Pancreas (tissue), 10 donors: ENCODE measurements at regions not wholly inside any gene's neighbourhood (a gene's known extent, or its start where the extent isn't known, plus 50 kb on each side); places are given as distances from the start of the nearest gene placed in this dataset.

Experiments used
- ATAC-seq, 4 donors: fragments of 200-7000 bp; cut with Tn5 transposase; one replicate each; pipeline versions ENCODE4 v1.8.0 to v1.9.1; 2020; ENCODE audit warnings: mild to moderate bottlenecking in 4 of 4, moderate library complexity in 4 of 4
- DNase-seq, 6 donors: peaks; one replicate each; pipeline ENCODE4 v3.0.0-alpha.2; 2020
- FAIRE-seq: peaks from 2 replicates; lab custom pipeline; 2012; peaks lifted over from hg19 to GRCh38; lab: Jason Lieb, UNC
- H3K27ac ChIP-seq, 4 donors: fragments of 200-600 bp; sonication (generic); 1 replicate in 3 of 4; 2 replicates in 1 of 4; pipeline versions ENCODE4 v1.5.0 to v1.8.0; 2020
- H3K27me3 ChIP-seq, 4 donors: fragments of 200-600 bp; one replicate each; pipeline ENCODE4 v1.8.0; 2021
- H3K36me3 ChIP-seq, 3 donors: fragments of 200-600 bp; sonication (generic) in 1 of 3; one replicate each; pipeline versions ENCODE4 v1.5.0 to v1.8.0; 2020 to 2021
- H3K4me1 ChIP-seq, 3 donors: fragments of 200-600 bp; one replicate each; pipeline ENCODE4 v1.8.0; 2021
- H3K4me3 ChIP-seq, 4 donors: fragments of 200-600 bp; sonication (generic) in 2 of 4; one replicate each; pipeline versions ENCODE4 v1.5.0 to v1.8.0; 2020 to 2021
- H3K9me3 ChIP-seq, 4 donors: fragments of 200-600 bp; one replicate each; pipeline ENCODE4 v1.8.0; 2021
- CTCF ChIP-seq, 4 donors: fragments of 200-600 bp; sonication (generic) in 3 of 4; IDR thresholded peaks; one replicate each; pipeline versions ENCODE4 v1.5.0 to v1.8.0; 2021; ENCODE audit warnings: antibody characterized with exemption in 4 of 4
- WGBS, 2 donors: extraction: QIAGEN DNeasy Blood & Tissue Kit; methylation state at CpG; one replicate each; pipeline ENCODE4 v1.1.7; 2013; 5-methylcytosine and 5-hydroxymethylcytosine counted together
- intact Hi-C, 3 donors: fragments of 100-400 bp; cut with DNase I; formaldehyde crosslinking; loops; one replicate each; pipeline versions ENCODE4 v1.11.1 to v1.14.2; 2022
- donor health status: healthy with polysubstance abuse.
- donor health status: DM: no; HTN: no; CAD: no; lungs with moderate emphysema.
- donor health status: DM: no; HTN: no; CAD: no.
- donor health status: control.
- donor health status: control.
- donor health status: Bipolar disorder and iron deficiency.
- donor health status: DM: yes; HTN: yes; CAD: no.
- donor health status: DM: no; HTN: no; CAD: no.
- donor health status: DM: no; HTN: no; CAD: no.
- donor health status: DM: yes; HTN: yes; CAD: no.

DNA sequence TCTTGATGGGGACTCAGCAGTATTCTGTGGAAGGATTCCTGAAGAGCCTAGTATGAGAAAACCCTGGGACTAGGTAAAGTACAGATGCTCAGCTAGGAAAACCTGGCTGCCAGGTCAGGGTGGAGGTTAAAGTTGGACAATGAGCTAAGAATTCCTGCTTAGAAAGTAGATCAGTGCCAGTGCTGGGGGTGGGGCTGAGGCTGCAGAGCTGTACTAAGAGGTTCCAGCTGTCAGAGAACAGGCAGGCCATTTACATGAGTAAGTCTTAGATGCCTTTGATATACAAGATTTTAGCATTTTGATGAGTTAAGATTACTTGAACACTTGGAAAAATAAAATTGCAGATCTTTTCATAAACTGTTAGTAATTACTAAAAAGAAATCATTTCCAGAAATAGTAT is 332.3 kb upstream of the NUDT12 start:
- TF ChIP-seq CTCF (IDR thresholded peaks at IDR 0.05), result no peak
- FAIRE-seq (no peak), ATAC-seq (no peak), DNase-seq (no peak)
- Histone ChIP-seq H3K9me3 (no peaks in the 10 kb centered on the region), H3K27ac (no peak overlapping the region), H3K36me3 (no peaks in the 10 kb centered on the region), H3K27me3 (no peaks in the 10 kb centered on the region), H3K4me3 (no peak overlapping the region), H3K4me1 (no peaks in the 10 kb centered on the region)
- intact Hi-C loops, result no loop called here

- H3K27ac ChIP-seq, result no peak overlapping the region
- H3K4me3 ChIP-seq, result no peak overlapping the region
- TF ChIP-seq CTCF (IDR thresholded peaks at IDR 0.05), result no peak
- no peaks in the 10 kb centered on the region for H3K9me3 ChIP-seq
- ATAC-seq, result no peak
- no peaks in the 10 kb centered on the region for H3K36me3 ChIP-seq
- no peaks in the 10 kb centered on the region for H3K4me1 ChIP-seq
- FAIRE-seq, result no peak
- H3K27me3 ChIP-seq, result no peaks in the 10 kb centered on the region
- WGBS, 2 donors, result 36 to 50% methylated on average over 2 of the region's 2 CpGs
- DNase-seq, result no peak
- intact Hi-C loops, result no loop called here
These were observed 328.6 kb upstream of the NUDT12 start for GRCh38 chr5:103891151-103891550.

DNA sequence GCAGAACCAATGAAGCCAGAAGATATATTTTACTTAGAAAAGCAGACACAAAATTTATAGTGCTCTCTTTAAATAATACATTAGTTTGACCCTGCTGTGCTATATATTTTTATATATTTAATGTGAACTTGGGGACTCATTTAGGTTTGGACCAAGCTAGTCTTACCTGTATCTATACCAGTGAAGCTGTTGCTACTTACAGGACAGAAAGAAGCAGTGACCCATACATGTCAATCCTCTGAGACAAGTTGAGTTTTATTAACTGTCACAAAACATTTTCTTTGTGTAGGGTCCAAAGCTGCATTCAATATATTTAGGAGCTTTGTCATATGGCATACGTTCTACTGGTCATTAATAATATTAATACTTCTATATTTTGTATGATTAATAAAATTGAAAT is 327.7 kb upstream of the NUDT12 start:
- H3K9me3 ChIP-seq, result no peaks in the 10 kb centered on the region
- WGBS, 2 donors, result 54 to 74% methylated on average over 1 of the region's 1 CpG
- TF ChIP-seq CTCF (IDR thresholded peaks at IDR 0.05), result no peak
- no peak for ATAC-seq
- intact Hi-C loops, result no loop called here
- H3K27ac ChIP-seq, result no peak overlapping the region
- no peaks in the 10 kb centered on the region for H3K4me1 ChIP-seq
- no peak for DNase-seq
- no peaks in the 10 kb centered on the region for H3K27me3 ChIP-seq
- H3K4me3 ChIP-seq, result no peak overlapping the region
- FAIRE-seq, result no peak
- no peaks in the 10 kb centered on the region for H3K36me3 ChIP-seq

GRCh38 chr5:103889500-103890209 is 327.1 kb upstream of the NUDT12 start:
- WGBS, 2 donors, result 81 to 90% methylated on average over 2 of the region's 2 CpGs
- H3K4me1 ChIP-seq, result no peaks in the 10 kb centered on the region
- DNase-seq (no peak), ATAC-seq (no peak), FAIRE-seq (no peak)
- no peaks in the 10 kb centered on the region for H3K36me3 ChIP-seq
- TF ChIP-seq CTCF (IDR thresholded peaks at IDR 0.05), result no peak
- H3K27ac ChIP-seq, result no peak overlapping the region
- no peaks in the 10 kb centered on the region for H3K27me3 ChIP-seq
- no peak overlapping the region for H3K4me3 ChIP-seq
- no peaks in the 10 kb centered on the region for H3K9me3 ChIP-seq
- intact Hi-C loops, result no loop called here

DNA sequence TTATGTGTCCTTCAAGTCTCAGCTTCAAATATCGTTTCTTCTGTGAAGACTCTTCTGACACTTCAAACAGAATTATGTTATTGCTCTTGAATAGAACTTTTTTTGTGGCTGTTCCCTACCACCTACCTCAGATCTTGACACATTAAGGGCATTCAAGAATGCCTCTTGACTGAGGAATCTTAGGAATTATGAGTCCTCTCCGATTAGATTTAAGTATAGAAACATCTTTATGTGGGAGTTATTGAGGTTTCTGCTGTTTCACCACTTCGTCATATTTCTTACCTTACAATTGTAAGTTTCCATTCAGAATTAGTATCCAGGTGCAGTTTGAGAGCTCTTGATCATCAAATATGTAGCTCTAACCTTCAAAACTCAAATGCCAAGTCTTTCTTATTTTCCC is 324.2 kb upstream of the NUDT12 start:
- no peak overlapping the region for H3K4me3 ChIP-seq
- no peak for TF ChIP-seq CTCF (IDR thresholded peaks at IDR 0.05)
- no peak for ATAC-seq
- no peak for DNase-seq
- H3K36me3 ChIP-seq, result no peaks in the 10 kb centered on the region
- H3K27me3 ChIP-seq, result no peaks in the 10 kb centered on the region
- 58 to 76% methylated on average over 3 of the region's 3 CpGs for WGBS, 2 donors
- intact Hi-C loops, result no loop called here
- H3K4me1 ChIP-seq, result no peaks in the 10 kb centered on the region
- H3K9me3 ChIP-seq, result no peaks in the 10 kb centered on the region
- H3K27ac ChIP-seq, result no peak overlapping the region
- no peak for FAIRE-seq
